ENCODE measurements at regions not wholly inside any gene's neighbourhood (a gene's known extent, or its start where the extent isn't known, plus 50 kb on each side); places are given as distances from the start of the nearest gene placed in this dataset.

- TF ChIP-seq EZH2 (IDR thresholded peaks at IDR 0.05), result no peak
- TF ChIP-seq, protein P1, sequence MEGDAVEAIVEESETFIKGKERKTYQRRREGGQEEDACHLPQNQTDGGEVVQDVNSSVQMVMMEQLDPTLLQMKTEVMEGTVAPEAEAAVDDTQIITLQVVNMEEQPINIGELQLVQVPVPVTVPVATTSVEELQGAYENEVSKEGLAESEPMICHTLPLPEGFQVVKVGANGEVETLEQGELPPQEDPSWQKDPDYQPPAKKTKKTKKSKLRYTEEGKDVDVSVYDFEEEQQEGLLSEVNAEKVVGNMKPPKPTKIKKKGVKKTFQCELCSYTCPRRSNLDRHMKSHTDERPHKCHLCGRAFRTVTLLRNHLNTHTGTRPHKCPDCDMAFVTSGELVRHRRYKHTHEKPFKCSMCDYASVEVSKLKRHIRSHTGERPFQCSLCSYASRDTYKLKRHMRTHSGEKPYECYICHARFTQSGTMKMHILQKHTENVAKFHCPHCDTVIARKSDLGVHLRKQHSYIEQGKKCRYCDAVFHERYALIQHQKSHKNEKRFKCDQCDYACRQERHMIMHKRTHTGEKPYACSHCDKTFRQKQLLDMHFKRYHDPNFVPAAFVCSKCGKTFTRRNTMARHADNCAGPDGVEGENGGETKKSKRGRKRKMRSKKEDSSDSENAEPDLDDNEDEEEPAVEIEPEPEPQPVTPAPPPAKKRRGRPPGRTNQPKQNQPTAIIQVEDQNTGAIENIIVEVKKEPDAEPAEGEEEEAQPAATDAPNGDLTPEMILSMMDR (IDR thresholded peaks at IDR 0.05), result no peak
Measured at GRCh38 chr11:98828986-98829708, 191.6 kb upstream of the CNTN5 start.
